Uterus (tissue), 3 donors: ENCODE measurements at regions not wholly inside any gene's neighbourhood (a gene's known extent, or its start where the extent isn't known, plus 50 kb on each side); places are given as distances from the start of the nearest gene placed in this dataset.

Experiments used
- DNase-seq, 2 donors: peaks; one replicate each; pipeline ENCODE4 v3.0.0-alpha.2; 2019 to 2020
- H3K27ac ChIP-seq, 2 donors: fragments of 200-600 bp; sonication (generic); 1 replicate in 1 of 2; 2 replicates in 1 of 2; pipeline ENCODE4 v1.5.1; 2016 to 2018
- H3K27me3 ChIP-seq, 2 donors: fragments of 200-600 bp; sonication (generic); one replicate each; pipeline ENCODE4 v1.5.1; 2018 to 2019; ENCODE audit warnings: control low read depth in 1 of 2
- H3K36me3 ChIP-seq, 2 donors: fragments of 200-600 bp; sonication (generic); one replicate each; pipeline ENCODE4 v1.5.1; 2019; ENCODE audit warnings: control low read depth in 1 of 2
- H3K4me1 ChIP-seq, 2 donors: fragments of 200-600 bp; sonication (generic); one replicate each; pipeline ENCODE4 v1.5.1; 2018 to 2019; ENCODE audit warnings: control low read depth in 1 of 2
- H3K4me3 ChIP-seq, 2 donors: fragments of 200-600 bp; sonication (generic); 1 replicate in 1 of 2; 2 replicates in 1 of 2; pipeline ENCODE4 v1.5.1; 2018 to 2019; ENCODE audit warnings: mild to moderate bottlenecking in 1 of 2
- H3K9me3 ChIP-seq, 2 donors: fragments of 200-600 bp; sonication (generic); one replicate each; pipeline ENCODE4 v1.5.1; 2019; ENCODE audit warnings: control low read depth in 1 of 2
- POLR2A ChIP-seq, 2 donors: fragments of 450-650 bp; IDR thresholded peaks; one replicate each; pipeline ENCODE4 v1.6.1; 2016; ENCODE audit warnings: antibody characterized with exemption in 2 of 2, mild to moderate bottlenecking in 1 of 2, moderate library complexity in 1 of 2
- intact Hi-C: fragments of 100-400 bp; cut with DNase I; formaldehyde crosslinking; loops from one replicate; pipeline ENCODE4 v1.15.1; 2023; ENCODE audit warnings: low total_unique reads
- TF ChIP-seq, protein P1 (sequence below), 4 experiments: fragments of 200-600 bp in 2 of 4; fragments of 450-650 bp in 2 of 4; sonication (generic) in 2 of 4; IDR thresholded peaks; one replicate each; pipeline ENCODE4 v1.5.1; 2016 to 2019; ENCODE audit warnings: antibody characterized with exemption in 4 of 4, mild to moderate bottlenecking in 2 of 4, moderate library complexity in 1 of 4
- donor health status: DM: yes; HTN: yes; CAD: no.

DNA sequence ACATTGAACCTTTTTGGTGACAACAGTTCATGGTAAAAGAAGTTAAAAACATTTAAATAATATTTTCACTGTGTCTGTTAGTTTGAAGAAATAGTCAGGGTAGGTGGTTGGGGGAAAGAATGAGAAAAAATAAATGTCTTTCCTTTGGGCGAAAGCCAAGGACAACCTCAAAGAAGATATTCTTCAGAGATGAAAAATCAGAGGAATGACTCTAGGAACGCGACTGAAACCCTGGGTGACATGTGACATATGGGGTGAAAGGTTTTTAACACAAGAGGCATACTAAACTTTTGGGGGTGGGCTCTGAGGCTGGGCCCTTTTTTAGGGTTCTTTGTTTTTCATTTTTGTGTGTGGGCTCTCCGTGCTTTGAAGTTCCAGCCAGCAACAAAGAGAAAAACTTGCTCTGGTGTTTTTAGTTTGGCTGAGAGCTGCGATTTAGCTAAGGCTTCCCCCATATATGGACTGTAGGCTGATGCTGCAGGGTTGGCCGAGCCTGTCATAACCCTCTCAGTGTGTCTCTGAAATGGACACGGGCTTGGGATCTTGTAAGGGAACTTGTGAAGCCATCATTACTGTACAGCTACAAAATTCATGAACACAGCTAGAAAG is 610.1 kb upstream of the ARID1B start:
- no peaks in the 10 kb centered on the region for H3K4me1 ChIP-seq
- TF ChIP-seq, protein P1, sequence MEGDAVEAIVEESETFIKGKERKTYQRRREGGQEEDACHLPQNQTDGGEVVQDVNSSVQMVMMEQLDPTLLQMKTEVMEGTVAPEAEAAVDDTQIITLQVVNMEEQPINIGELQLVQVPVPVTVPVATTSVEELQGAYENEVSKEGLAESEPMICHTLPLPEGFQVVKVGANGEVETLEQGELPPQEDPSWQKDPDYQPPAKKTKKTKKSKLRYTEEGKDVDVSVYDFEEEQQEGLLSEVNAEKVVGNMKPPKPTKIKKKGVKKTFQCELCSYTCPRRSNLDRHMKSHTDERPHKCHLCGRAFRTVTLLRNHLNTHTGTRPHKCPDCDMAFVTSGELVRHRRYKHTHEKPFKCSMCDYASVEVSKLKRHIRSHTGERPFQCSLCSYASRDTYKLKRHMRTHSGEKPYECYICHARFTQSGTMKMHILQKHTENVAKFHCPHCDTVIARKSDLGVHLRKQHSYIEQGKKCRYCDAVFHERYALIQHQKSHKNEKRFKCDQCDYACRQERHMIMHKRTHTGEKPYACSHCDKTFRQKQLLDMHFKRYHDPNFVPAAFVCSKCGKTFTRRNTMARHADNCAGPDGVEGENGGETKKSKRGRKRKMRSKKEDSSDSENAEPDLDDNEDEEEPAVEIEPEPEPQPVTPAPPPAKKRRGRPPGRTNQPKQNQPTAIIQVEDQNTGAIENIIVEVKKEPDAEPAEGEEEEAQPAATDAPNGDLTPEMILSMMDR (IDR thresholded peaks at IDR 0.05): no peak
- no peak for TF ChIP-seq POLR2A (IDR thresholded peaks at IDR 0.05)
- peak overlapping the region; percentile 58 to 83 for H3K27ac ChIP-seq
- intact Hi-C loops: no loop called here
- peak in 1 of 2 donors; percentile 35 for DNase-seq
- no peaks in the 10 kb centered on the region for H3K9me3 ChIP-seq
- no peaks in the 10 kb centered on the region for H3K27me3 ChIP-seq
- H3K36me3 ChIP-seq: no peaks in the 10 kb centered on the region
- H3K4me3 ChIP-seq: peak overlapping the region; percentile 23 to 29

DNA sequence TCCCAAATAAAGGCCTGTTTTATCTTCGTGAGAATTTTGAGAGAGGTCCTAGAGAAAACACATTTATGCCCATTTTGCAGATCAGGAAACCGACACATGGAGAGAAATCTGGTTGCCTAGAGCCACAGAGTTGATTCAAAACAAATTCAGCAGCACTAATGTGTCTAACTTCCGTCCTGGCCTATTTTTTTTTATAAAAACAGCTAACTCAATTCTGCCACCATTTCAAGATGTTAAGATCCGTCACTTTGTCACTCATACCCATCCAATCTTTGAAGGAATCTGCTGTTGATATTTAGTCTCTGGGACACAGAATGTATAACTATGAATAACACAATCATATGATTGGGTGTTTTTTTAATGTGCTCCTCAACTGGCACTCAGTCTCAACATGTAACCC is 611.1 kb upstream of the ARID1B start:
- Histone ChIP-seq H3K36me3 (no peaks in the 10 kb centered on the region), H3K4me1 (no peaks in the 10 kb centered on the region), H3K9me3 (no peaks in the 10 kb centered on the region), H3K4me3 (no peak overlapping the region), H3K27ac (peak overlapping the region in 1 of 2 donors; percentile 83), H3K27me3 (no peaks in the 10 kb centered on the region)
- intact Hi-C loops: no loop called here
- no peak for DNase-seq
- no peak for TF ChIP-seq POLR2A (IDR thresholded peaks at IDR 0.05)
- TF ChIP-seq, protein P1 (IDR thresholded peaks at IDR 0.05): no peak

DNA sequence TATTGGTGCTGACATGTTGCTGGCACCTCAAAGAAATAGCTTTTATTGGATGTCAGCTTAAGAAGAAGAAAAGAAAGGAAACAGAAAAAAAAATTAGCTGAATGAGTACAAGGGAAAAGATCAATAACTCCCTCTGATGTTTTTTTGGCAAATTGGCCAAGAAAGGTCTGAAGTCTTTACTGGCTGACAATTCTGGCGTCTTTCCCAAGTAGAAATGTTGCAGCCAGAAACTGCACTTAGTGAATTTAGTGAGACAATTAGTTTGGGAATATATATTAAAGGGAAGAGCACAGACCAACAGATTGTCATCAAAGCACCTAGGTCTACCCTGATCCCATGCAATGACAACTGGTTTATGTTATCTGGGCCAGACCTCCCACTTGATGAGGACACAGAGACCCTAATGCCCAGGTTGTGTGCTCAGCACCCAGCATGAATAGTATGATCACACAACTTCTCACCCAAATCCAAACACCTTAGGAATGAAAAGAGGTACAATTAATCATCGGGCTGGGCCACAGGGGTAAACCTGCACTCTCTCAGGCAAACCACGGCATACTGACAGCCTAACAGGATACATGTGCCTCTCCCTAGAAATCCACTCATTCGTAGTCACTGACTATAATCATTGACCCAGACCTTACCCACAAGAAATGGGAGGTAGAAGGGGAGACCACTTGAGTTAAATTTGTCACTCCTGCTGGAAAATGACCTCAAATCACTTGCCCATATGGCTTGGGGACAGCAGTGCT is 612.3 kb upstream of the ARID1B start:
- Histone ChIP-seq H3K36me3 (no peaks in the 10 kb centered on the region), H3K27me3 (no peaks in the 10 kb centered on the region), H3K9me3 (no peaks in the 10 kb centered on the region), H3K27ac (peak overlapping the region in 1 of 2 donors; percentile 83), H3K4me3 (no peak overlapping the region), H3K4me1 (no peaks in the 10 kb centered on the region)
- DNase-seq: no peak
- no peak for TF ChIP-seq POLR2A (IDR thresholded peaks at IDR 0.05)
- TF ChIP-seq, protein P1 (IDR thresholded peaks at IDR 0.05): no peak
- intact Hi-C loops: no loop called here

DNA sequence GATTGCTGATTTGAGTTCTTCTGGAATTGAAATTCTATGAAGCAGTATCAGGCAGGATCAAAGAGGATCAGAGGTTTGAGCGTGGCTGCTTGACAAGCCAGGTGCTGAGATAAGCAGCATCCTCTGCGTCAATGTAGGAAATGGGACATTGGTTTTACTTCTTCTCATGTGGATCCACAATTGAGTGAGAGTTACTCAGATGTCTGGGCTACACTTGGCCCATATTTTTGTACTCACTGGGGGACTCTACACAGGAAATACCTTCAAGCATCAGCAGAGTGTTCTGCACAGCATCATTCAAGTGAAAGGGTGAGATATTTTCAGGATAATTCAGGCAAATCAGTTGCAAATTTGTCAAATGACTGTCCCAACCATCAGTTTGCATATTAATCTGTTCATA is 613.9 kb upstream of the ARID1B start:
- intact Hi-C loops: no loop called here
- H3K36me3 ChIP-seq: no peaks in the 10 kb centered on the region

DNA sequence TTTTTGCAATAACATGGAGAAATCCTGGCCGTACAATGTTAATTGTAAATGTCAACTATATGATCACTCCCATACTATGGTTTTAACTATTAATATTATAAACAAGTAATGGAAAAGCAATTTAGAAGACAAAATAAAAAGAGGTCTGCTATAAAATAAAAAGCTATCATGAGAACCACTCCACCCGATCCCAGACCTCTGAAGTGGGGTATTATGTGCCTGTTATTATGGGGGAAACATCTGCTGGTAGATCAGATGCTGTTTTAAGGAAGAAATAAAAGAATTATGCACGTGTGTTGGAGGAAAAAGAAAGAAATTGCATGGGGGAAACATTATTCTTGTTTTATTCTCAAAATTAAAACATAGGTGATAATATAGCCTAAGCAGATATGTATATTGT is 615.7 kb upstream of the ARID1B start:
- H3K4me3 ChIP-seq: no peak overlapping the region
- H3K27me3 ChIP-seq: no peaks in the 10 kb centered on the region
- DNase-seq: no peak
- no peaks in the 10 kb centered on the region for H3K36me3 ChIP-seq
- intact Hi-C loops: no loop called here
- no peaks in the 10 kb centered on the region for H3K9me3 ChIP-seq
- TF ChIP-seq, protein P1 (IDR thresholded peaks at IDR 0.05): no peak
- no peak for TF ChIP-seq POLR2A (IDR thresholded peaks at IDR 0.05)
- no peaks in the 10 kb centered on the region for H3K4me1 ChIP-seq
- no peak overlapping the region for H3K27ac ChIP-seq

More for the DNA sequence above, 613.9 kb upstream of the ARID1B start:
- H3K4me1 ChIP-seq: no peaks in the 10 kb centered on the region
- no peak for DNase-seq
- no peaks in the 10 kb centered on the region for H3K27me3 ChIP-seq
- no peak overlapping the region for H3K4me3 ChIP-seq
- H3K27ac ChIP-seq: no peak overlapping the region
- TF ChIP-seq POLR2A (IDR thresholded peaks at IDR 0.05): no peak
- TF ChIP-seq, protein P1 (IDR thresholded peaks at IDR 0.05): no peak
- no peaks in the 10 kb centered on the region for H3K9me3 ChIP-seq
